ENCODE measurements at regions not wholly inside any gene's neighbourhood (a gene's known extent, or its start where the extent isn't known, plus 50 kb on each side); places are given as distances from the start of the nearest gene placed in this dataset.

DNA sequence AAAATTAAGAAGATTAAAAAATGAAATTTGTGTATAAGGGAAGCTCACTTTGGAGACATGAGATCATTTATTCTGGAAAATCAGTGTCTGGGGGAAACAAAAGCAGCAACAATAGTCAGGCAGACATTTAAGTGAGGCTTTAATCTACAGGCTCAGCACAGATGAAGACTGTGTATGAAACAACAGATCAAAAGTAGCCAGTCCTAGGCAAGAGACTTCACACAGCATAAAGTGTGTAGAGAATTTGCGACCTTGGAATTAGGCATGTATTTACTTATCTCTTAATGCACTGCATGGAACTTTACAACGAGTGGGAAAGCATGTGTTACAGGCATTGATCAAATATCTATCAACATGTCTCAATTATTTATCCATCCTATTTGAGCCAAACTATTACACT, 1099.9 kb downstream of the PLA2G4A start:
- no peak for TF ChIP-seq ARNTL (CRISPR knock-in tag; IDR thresholded peaks at IDR 0.05; ENCODE audit: borderline replicate concordance, low read depth)
- TF ChIP-seq, protein P1, sequence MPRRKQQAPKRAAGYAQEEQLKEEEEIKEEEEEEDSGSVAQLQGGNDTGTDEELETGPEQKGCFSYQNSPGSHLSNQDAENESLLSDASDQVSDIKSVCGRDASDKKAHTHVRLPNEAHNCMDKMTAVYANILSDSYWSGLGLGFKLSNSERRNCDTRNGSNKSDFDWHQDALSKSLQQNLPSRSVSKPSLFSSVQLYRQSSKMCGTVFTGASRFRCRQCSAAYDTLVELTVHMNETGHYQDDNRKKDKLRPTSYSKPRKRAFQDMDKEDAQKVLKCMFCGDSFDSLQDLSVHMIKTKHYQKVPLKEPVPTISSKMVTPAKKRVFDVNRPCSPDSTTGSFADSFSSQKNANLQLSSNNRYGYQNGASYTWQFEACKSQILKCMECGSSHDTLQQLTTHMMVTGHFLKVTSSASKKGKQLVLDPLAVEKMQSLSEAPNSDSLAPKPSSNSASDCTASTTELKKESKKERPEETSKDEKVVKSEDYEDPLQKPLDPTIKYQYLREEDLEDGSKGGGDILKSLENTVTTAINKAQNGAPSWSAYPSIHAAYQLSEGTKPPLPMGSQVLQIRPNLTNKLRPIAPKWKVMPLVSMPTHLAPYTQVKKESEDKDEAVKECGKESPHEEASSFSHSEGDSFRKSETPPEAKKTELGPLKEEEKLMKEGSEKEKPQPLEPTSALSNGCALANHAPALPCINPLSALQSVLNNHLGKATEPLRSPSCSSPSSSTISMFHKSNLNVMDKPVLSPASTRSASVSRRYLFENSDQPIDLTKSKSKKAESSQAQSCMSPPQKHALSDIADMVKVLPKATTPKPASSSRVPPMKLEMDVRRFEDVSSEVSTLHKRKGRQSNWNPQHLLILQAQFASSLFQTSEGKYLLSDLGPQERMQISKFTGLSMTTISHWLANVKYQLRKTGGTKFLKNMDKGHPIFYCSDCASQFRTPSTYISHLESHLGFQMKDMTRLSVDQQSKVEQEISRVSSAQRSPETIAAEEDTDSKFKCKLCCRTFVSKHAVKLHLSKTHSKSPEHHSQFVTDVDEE (CRISPR knock-in tag; IDR thresholded peaks at IDR 0.05): no peak
- no peak for TF ChIP-seq PPARA (CRISPR knock-in tag; IDR thresholded peaks at IDR 0.05; ENCODE audit: borderline replicate concordance)
- TF ChIP-seq CSDC2 (CRISPR knock-in tag; IDR thresholded peaks at IDR 0.05): no peak
- TF ChIP-seq RARB (CRISPR knock-in tag; IDR thresholded peaks at IDR 0.05): no peak
- no peak for TF ChIP-seq GLIS3 (CRISPR knock-in tag; IDR thresholded peaks at IDR 0.05)
- TF ChIP-seq OSR1 (CRISPR knock-in tag; IDR thresholded peaks at IDR 0.05): no peak
- no peak for TF ChIP-seq ESRRG (CRISPR knock-in tag; IDR thresholded peaks at IDR 0.05)
- TF ChIP-seq ZFP30 (CRISPR knock-in tag; IDR thresholded peaks at IDR 0.05): no peak
- TF ChIP-seq ISL1 (CRISPR knock-in tag; IDR thresholded peaks at IDR 0.05): no peak
- TF ChIP-seq ZC3H10 (CRISPR knock-in tag; IDR thresholded peaks at IDR 0.05): no peak
- no peak for TF ChIP-seq POU6F1 (CRISPR knock-in tag; IDR thresholded peaks at IDR 0.05; ENCODE audit: borderline replicate concordance, low read depth)
- no peak for TF ChIP-seq TOX (CRISPR knock-in tag; IDR thresholded peaks at IDR 0.05; ENCODE audit: borderline replicate concordance)
- no peak for ATAC-seq

DNA sequence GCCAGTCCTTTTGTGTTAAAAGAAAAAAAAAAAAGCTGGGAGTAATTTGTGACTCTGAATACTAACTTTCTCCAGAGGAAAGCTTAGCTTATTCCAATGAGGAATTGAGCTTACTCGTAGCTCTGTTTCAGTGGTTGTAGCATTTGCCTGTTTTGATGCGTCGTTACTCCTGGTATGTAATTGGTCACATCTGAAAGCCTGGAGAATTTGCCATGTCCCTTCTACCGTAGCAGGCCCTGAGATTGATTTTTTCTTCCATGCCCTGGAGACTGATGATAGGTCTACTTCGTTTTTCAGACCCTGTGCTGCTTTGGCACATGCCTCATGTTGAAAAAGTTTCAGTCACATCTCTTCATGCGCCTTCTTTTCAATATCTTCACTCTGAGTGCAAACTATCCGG, 1103.0 kb downstream of the PLA2G4A start:
- no peak for ATAC-seq
- TF ChIP-seq GLIS3 (CRISPR knock-in tag; IDR thresholded peaks at IDR 0.05): no peak
- TF ChIP-seq, protein P2, sequence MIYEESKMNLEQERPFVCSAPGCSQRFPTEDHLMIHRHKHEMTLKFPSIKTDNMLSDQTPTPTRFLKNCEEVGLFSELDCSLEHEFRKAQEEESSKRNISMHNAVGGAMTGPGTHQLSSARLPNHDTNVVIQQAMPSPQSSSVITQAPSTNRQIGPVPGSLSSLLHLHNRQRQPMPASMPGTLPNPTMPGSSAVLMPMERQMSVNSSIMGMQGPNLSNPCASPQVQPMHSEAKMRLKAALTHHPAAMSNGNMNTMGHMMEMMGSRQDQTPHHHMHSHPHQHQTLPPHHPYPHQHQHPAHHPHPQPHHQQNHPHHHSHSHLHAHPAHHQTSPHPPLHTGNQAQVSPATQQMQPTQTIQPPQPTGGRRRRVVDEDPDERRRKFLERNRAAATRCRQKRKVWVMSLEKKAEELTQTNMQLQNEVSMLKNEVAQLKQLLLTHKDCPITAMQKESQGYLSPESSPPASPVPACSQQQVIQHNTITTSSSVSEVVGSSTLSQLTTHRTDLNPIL (CRISPR knock-in tag; IDR thresholded peaks at IDR 0.05; ENCODE audit: low read depth): no peak

GRCh38 chr1:187933562-187934419, 1105.0 kb downstream of the PLA2G4A start:
- TF ChIP-seq TCF4 (CRISPR knock-in tag; IDR thresholded peaks at IDR 0.05; ENCODE audit: borderline replicate concordance): no peak
- no peak for TF ChIP-seq TOX (CRISPR knock-in tag; IDR thresholded peaks at IDR 0.05; ENCODE audit: borderline replicate concordance)
- no peak for TF ChIP-seq ZC3H10 (CRISPR knock-in tag; IDR thresholded peaks at IDR 0.05)
- no peak for TF ChIP-seq ARNTL (CRISPR knock-in tag; IDR thresholded peaks at IDR 0.05; ENCODE audit: borderline replicate concordance, low read depth)
- TF ChIP-seq, protein P3, sequence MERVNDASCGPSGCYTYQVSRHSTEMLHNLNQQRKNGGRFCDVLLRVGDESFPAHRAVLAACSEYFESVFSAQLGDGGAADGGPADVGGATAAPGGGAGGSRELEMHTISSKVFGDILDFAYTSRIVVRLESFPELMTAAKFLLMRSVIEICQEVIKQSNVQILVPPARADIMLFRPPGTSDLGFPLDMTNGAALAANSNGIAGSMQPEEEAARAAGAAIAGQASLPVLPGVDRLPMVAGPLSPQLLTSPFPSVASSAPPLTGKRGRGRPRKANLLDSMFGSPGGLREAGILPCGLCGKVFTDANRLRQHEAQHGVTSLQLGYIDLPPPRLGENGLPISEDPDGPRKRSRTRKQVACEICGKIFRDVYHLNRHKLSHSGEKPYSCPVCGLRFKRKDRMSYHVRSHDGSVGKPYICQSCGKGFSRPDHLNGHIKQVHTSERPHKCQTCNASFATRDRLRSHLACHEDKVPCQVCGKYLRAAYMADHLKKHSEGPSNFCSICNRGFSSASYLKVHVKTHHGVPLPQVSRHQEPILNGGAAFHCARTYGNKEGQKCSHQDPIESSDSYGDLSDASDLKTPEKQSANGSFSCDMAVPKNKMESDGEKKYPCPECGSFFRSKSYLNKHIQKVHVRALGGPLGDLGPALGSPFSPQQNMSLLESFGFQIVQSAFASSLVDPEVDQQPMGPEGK (CRISPR knock-in tag; IDR thresholded peaks at IDR 0.05; ENCODE audit: borderline replicate concordance): no peak
- TF ChIP-seq ZNF70 (CRISPR knock-in tag; IDR thresholded peaks at IDR 0.05): no peak
- TF ChIP-seq POU6F1 (CRISPR knock-in tag; IDR thresholded peaks at IDR 0.05; ENCODE audit: borderline replicate concordance, low read depth): no peak
- TF ChIP-seq ISL1 (CRISPR knock-in tag; IDR thresholded peaks at IDR 0.05): no peak
- TF ChIP-seq GLIS3 (CRISPR knock-in tag; IDR thresholded peaks at IDR 0.05): no peak
- no peak for TF ChIP-seq OSR1 (CRISPR knock-in tag; IDR thresholded peaks at IDR 0.05)
- no peak for TF ChIP-seq ZNF565 (CRISPR knock-in tag; conservative IDR thresholded peaks at IDR 0.05; ENCODE audit: low read depth)
- no peak for TF ChIP-seq BACH2 (CRISPR knock-in tag; IDR thresholded peaks at IDR 0.05; ENCODE audit: borderline replicate concordance)
- ATAC-seq: no peak

All from SK-N-SH treated with all-trans-retinoic acid at 6 μM for 48 hours (cell line).